ENCODE measurements at regions not wholly inside any gene's neighbourhood (a gene's known extent, or its start where the extent isn't known, plus 50 kb on each side); places are given as distances from the start of the nearest gene placed in this dataset.
"Not testable (repeated sequence)": the region's sequence is repeated elsewhere in the genome, so short reads cannot be mapped to it uniquely, and the experiment has no call there.

GRCh38 chr11:33974804-33975203 is 76.7 kb upstream of the CAPRIN1 start:
- no peaks in the 10 kb centered on the region for H3K9me3 ChIP-seq (ENCODE audit: insufficient read depth, low read length)
- H3K9me2 ChIP-seq (replicated peaks; ENCODE audit: insufficient read depth, low read length), result no peaks in the 10 kb centered on the region
- no peak overlapping the region for H3K9ac ChIP-seq (ENCODE audit: low read length)
- H3K27ac ChIP-seq (ENCODE audit: low read depth, low read length), result no peak overlapping the region
- H2AFZ ChIP-seq (ENCODE audit: low read depth, low read length, severe bottlenecking), result no peak overlapping the region
- H3K36me3 ChIP-seq (ENCODE audit: low read length), result no peaks in the 10 kb centered on the region
- no peaks in the 10 kb centered on the region for H4K20me1 ChIP-seq (ENCODE audit: low read depth, low read length)
- H3K4me2 ChIP-seq (ENCODE audit: low read depth, low read length, poor library complexity, severe bottlenecking), result no peak overlapping the region
- no peak overlapping the region for H3K4me3 ChIP-seq (ENCODE audit: insufficient read depth, low read length, poor library complexity, severe bottlenecking)
- H3K27me3 ChIP-seq (ENCODE audit: low read length), result no peaks in the 10 kb centered on the region
- H3K79me2 ChIP-seq (ENCODE audit: insufficient read depth, low read length), result no peaks in the 10 kb centered on the region
- H3F3A ChIP-seq (ENCODE audit: insufficient read depth), result no peaks in the 10 kb centered on the region
- TF ChIP-seq CTCF (IDR thresholded peaks at IDR 0.05; ENCODE audit: insufficient read depth, low read length, poor library complexity, severe bottlenecking) (no peak), EZH2phosphoT487 (conservative IDR thresholded peaks at IDR 0.05; ENCODE audit: low read length) (no peak)

- not testable (repeated sequence) for H3K79me2 ChIP-seq (ENCODE audit: insufficient read depth, low read length); H3K27ac ChIP-seq (ENCODE audit: low read depth, low read length); H2AFZ ChIP-seq (ENCODE audit: low read depth, low read length, severe bottlenecking); H3K9me2 ChIP-seq (replicated peaks; ENCODE audit: insufficient read depth, low read length); H3K9ac ChIP-seq (ENCODE audit: low read length); H3K36me3 ChIP-seq (ENCODE audit: low read length); H3F3A ChIP-seq (ENCODE audit: insufficient read depth); H4K20me1 ChIP-seq (ENCODE audit: low read depth, low read length); H3K4me2 ChIP-seq (ENCODE audit: low read depth, low read length, poor library complexity, severe bottlenecking); H3K9me3 ChIP-seq (ENCODE audit: insufficient read depth, low read length); H3K4me3 ChIP-seq (ENCODE audit: insufficient read depth, low read length, poor library complexity, severe bottlenecking); H3K27me3 ChIP-seq (ENCODE audit: low read length)
These were observed 79.7 kb upstream of the LMO2 start for GRCh38 chr11:33971530-33971929.

GRCh38 chr11:33970984-33971466 is 79.1 kb upstream of the LMO2 start:
- Histone ChIP-seq H3K9ac (ENCODE audit: low read length) (0 out of 2 replicates have a peak overlapping the region, but pooled peaks have one; percentile 9), H3K27me3 (ENCODE audit: low read length) (no peaks in the 10 kb centered on the region), H3F3A (ENCODE audit: insufficient read depth) (no peaks in the 10 kb centered on the region), H3K79me2 (ENCODE audit: insufficient read depth, low read length) (no peaks in the 10 kb centered on the region), H3K4me2 (ENCODE audit: low read depth, low read length, poor library complexity, severe bottlenecking) (no peak overlapping the region), H3K9me2 (replicated peaks; ENCODE audit: insufficient read depth, low read length) (no peaks in the 10 kb centered on the region), H4K20me1 (ENCODE audit: low read depth, low read length) (no peaks in the 10 kb centered on the region), H3K36me3 (ENCODE audit: low read length) (no peaks in the 10 kb centered on the region), H3K9me3 (ENCODE audit: insufficient read depth, low read length) (no peaks in the 10 kb centered on the region), H3K4me3 (ENCODE audit: insufficient read depth, low read length, poor library complexity, severe bottlenecking) (no peak overlapping the region), H2AFZ (ENCODE audit: low read depth, low read length, severe bottlenecking) (no peak overlapping the region), H3K27ac (ENCODE audit: low read depth, low read length) (no peak overlapping the region)
- peak; percentile 27 for TF ChIP-seq CTCF (IDR thresholded peaks at IDR 0.05; ENCODE audit: insufficient read depth, low read length, poor library complexity, severe bottlenecking)
- no peak for TF ChIP-seq EZH2phosphoT487 (conservative IDR thresholded peaks at IDR 0.05; ENCODE audit: low read length)

GRCh38 chr11:33967451-33967850 is 75.6 kb upstream of the LMO2 start:
- H4K20me1 ChIP-seq (ENCODE audit: low read depth, low read length), result no peaks in the 10 kb centered on the region
- no peaks in the 10 kb centered on the region for H3K9me2 ChIP-seq (replicated peaks; ENCODE audit: insufficient read depth, low read length)
- no peaks in the 10 kb centered on the region for H3K79me2 ChIP-seq (ENCODE audit: insufficient read depth, low read length)
- no peak overlapping the region for H3K9ac ChIP-seq (ENCODE audit: low read length)
- H3K4me3 ChIP-seq (ENCODE audit: insufficient read depth, low read length, poor library complexity, severe bottlenecking), result no peak overlapping the region
- H3K36me3 ChIP-seq (ENCODE audit: low read length), result no peaks in the 10 kb centered on the region
- no peak overlapping the region for H2AFZ ChIP-seq (ENCODE audit: low read depth, low read length, severe bottlenecking)
- H3K27ac ChIP-seq (ENCODE audit: low read depth, low read length), result no peak overlapping the region
- no peaks in the 10 kb centered on the region for H3F3A ChIP-seq (ENCODE audit: insufficient read depth)
- H3K9me3 ChIP-seq (ENCODE audit: insufficient read depth, low read length), result no peaks in the 10 kb centered on the region
- H3K27me3 ChIP-seq (ENCODE audit: low read length), result no peaks in the 10 kb centered on the region
- no peak overlapping the region for H3K4me2 ChIP-seq (ENCODE audit: low read depth, low read length, poor library complexity, severe bottlenecking)
- TF ChIP-seq EZH2phosphoT487 (conservative IDR thresholded peaks at IDR 0.05; ENCODE audit: low read length) (no peak), CTCF (IDR thresholded peaks at IDR 0.05; ENCODE audit: insufficient read depth, low read length, poor library complexity, severe bottlenecking) (no peak)

Measured in SU-DHL-6 (cell line).